HG02938 (cell line): ENCODE measurements at regions not wholly inside any gene's neighbourhood (a gene's known extent, or its start where the extent isn't known, plus 50 kb on each side); places are given as distances from the start of the nearest gene placed in this dataset.
"Not testable (repeated sequence)": the region's sequence is repeated elsewhere in the genome, so short reads cannot be mapped to it uniquely, and the experiment has no call there.

Experiments used
- ATAC-seq: cut with Tn5 transposase; IDR thresholded peaks from one replicate; pipeline ENCODE4 v1.9.1; 2021; ENCODE audit warnings: mild to moderate bottlenecking, moderate library complexity; ENCODE audit not compliant: unreplicated experiment

DNA sequence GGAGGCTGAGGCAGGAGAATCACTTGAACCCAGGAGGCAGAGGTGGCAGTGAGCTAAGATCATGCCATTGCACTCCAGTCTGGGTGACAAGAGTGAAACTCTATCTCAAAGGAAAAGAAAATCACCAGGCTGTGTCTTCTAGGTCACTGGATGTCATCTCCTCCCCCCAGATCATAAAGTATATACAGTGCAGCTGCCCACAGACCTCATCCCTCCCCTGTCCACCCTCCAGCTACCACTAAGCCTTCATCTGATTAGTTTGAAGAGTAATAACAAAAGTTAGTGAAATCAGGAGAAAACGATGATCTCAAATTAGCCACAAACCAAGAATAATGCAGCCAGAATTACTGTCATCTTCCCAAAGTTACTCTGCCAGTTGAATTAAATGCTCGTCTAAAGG is 117.2 kb downstream of the ZNF22 start:
- not testable (repeated sequence) for ATAC-seq

DNA sequence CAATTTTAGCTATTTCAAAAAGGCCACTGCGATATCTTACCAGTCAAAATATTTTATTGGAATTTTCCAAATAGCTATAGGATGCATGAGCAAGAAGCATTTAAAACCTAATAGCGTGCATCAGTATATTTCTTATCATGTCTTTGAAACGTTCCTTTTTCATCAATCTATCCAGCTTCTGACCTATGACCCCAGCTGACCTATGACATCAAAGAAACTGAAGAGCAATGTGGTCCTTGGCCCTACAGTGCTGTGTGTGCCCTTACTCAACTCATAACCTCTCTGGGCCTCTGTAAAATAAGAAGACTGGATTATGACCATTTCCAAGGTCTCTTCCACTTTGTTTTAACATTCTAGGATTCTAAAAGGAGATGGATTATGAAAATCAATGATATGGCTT is 118.2 kb downstream of the ZNF22 start:
- no peak for ATAC-seq

- ATAC-seq: not testable (repeated sequence)
These were observed 121.6 kb downstream of the ZNF22 start for GRCh38 chr10:45122180-45122860.

DNA sequence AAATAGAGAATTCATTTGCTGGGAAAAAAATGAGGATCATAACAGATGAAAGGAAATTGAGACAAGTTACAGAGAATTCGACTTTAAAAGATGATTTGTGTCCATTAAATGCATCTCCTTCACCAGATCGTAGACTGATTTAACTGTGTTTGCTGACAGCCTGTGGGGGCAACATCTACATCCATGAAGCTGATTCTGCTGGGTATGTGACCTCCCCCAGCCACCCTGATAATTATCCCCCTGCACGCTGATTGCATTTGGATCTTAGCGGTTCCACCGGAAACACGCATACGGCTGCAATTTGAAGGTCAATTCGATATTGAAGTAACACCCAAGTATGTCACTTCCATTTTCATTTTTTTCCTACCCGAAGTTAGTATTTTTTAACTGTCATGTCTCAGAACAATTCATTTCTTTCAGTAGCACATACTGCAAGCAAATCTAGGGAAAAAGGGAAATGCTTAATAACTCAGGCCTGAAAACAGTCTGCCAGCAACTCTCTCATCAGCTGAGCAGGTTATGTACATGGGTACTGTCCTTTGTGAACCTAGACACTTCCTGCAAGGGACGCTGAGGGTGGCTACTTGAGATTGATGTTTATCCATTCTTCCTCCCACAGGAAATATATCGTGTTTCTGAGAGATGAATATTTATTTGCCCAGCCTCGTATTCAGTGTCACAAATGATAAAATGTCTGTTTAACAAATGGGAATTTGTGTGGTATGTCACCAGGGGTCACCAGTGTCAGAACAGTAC is 134.9 kb downstream of the ZNF22 start:
- ATAC-seq: no peak

DNA sequence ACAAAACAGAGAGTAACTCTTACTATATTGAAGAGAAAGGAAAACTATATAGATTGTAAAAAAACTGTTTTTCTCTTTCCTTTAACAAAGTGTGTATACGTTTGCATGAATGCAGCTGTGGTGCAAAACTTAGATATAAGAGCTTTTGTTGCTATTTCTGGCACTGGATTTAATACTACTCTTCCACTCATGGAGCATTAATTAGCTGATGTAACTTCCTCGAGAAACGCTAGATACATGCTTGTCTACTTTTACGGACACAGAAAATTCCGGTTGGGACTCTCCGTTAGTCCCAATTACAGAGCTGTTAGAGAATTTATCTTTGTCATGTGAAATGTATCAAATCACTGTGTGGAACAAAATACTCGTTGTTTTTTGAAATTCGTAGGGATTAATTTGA is 135.5 kb downstream of the ZNF22 start:
- ATAC-seq: no peak

DNA sequence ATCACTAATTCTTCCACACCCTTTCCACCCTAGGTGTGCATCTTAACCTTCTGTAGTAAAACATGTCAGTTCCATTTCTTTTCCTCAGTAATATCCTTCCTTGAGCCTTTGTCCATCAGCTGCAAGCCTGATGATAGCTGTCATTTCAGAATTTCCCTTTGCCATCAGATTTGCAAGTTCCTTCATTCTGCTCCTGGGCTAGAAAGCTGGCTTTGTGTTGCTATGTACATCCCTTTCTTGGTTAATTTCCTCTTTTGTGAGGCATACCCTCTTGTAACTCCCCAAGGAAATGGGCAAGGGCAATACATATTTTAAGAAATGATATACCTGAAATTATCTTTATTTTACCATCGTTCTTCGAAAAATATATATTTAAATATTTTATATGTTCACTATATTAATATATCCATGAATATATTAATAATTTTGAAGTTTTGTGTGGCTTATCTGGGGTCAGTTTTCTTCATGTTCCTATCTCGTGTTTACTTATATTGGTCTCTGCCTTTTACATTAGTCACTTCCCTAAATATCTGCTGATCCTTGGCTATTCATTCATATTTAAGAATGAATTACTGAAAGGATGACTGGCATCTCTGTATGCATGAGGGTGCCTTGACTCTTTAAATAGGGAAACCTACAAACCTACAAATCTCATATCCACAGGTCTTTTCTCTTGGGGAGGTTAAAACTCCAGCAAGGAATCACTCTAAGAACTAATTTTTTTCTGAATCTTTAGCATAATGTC is 143.8 kb downstream of the ZNF22 start:
- ATAC-seq: no peak

GRCh38 chr10:45145143-45145542 is 144.4 kb downstream of the ZNF22 start:
- not testable (repeated sequence) for ATAC-seq

DNA sequence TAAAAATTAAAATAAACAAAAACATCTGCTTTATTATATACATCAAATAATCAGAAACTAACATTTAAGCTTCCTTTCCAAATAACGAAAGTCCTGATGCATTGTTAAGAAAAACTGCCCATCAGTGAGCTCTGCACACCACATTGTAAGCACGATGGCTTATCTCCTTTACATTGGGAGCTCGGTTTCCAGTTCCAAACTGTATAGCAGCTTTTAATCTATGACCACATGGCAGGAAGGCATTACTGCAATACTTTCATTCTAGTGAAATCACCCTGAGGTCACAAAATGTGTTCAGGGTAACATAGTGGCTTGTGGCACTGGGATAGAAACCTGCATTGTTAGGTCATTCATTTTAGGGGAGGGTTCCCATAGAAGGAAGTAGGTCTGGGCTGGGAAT is 146.3 kb downstream of the ZNF22 start:
- no peak for ATAC-seq

- ATAC-seq: no peak
These were observed 150.3 kb downstream of the ZNF22 start for GRCh38 chr10:45150997-45151396.

DNA sequence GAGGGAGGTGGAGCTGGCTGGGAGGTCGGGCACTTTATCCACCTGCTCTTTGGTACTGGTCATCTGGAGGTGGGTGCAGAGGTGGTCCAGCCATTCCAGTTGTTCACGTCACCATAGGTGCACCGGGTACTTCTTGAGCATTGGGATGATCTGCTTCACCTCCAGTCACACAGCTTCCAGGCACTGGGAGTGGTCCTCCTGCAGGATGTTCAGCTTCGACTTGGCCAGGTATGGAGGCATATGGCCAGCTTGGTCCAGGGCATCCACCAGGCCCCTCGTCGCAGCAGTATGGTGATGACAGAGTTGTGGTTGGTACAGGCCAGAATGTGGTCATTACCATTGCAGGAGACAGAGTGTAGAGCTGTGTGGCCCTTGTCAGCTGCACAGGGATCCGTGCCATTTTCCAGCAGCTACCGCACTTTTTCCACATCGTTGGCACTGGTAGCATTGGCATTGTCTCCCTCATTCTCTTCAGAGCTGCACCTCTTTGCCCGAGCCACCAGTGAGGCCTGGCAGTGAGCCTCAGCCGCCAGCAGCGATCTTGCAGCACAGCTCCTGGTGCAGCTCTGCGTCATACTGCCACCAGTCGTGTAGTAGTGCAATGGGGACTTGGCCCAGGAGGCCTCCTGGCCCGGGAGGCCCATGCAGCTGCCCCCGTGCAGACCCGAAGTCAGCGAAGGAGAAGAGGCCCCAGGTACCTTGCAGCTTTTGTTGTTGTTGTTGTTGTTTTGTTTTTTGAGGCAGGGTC is 150.9 kb downstream of the ZNF22 start:
- ATAC-seq: no peak

DNA sequence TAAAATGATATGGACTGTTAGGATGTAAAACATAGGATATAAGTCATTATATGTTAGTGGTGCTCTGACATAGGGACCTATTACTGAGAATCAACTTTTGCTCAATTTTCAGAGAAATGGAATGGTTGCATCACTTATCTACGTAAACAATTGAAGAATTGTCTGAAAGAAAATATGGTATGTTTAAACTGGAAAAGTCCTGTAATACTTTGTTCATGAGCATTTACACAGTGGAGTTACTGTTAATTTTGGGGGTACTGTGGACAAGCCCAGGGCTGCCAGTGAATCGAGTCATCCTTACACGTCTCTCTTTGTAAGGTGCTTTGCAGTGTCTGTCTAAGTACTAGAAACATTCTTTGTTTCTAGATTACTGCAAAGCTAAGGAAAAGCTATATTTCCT is 152.0 kb downstream of the ZNF22 start:
- no peak for ATAC-seq

- ATAC-seq: no peak
These were observed 153.8 kb downstream of the ZNF22 start for GRCh38 chr10:45154502-45154901.

DNA sequence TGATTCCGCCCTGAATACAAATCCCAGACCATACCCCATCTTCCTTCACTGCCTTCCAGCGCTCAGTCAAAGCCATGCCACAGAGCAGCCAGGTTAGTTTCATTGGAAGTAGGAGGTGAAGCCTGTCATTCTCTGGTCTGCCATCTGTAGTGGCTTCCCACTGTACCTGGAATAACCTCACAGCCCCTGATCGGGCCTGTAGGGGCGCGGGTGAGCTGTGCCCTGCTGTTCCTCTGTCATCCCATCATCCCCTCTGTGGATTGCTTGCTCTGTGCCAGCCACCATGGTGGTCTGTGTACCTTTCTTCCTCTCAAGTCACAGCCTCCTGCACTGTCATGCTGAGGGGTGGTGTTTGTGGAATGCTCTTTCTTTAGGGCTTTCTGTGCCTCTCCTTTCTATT is 155.1 kb downstream of the ZNF22 start:
- no peak for ATAC-seq

GRCh38 chr10:45160271-45160670 is 155.1 kb downstream of the OR13A1 start:
- no peak for ATAC-seq

DNA sequence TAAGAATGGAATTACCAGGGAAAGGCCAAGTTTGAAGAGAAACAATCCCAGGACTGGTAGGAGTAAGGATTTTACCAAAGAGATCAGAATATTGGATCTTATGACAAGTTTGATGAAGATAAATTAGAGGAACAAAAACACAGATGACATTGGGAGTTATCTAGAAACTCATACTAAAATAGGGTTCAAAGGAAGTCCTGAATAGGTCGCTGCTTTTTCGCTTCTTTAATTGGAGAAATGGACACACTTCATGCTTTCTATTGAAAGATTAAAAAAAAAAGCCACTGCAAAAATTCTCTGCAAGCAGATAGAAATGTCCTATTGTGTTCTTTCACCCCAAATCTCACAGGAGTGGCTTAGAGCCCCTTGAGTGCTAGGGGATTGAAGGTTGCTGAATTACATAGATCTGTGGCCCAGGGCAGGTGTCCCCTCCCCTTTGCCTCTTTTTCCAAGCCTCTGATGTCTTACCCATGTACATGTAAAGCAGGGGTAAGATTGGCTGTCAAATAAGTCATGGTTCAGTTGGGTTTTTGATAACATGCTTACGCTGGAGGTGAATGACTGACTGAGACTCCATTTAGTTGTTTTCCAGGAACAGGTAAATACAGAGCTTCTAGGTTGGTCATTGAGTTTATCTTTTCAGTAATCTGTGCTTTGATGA is 152.0 kb downstream of the OR13A1 start:
- ATAC-seq: no peak

DNA sequence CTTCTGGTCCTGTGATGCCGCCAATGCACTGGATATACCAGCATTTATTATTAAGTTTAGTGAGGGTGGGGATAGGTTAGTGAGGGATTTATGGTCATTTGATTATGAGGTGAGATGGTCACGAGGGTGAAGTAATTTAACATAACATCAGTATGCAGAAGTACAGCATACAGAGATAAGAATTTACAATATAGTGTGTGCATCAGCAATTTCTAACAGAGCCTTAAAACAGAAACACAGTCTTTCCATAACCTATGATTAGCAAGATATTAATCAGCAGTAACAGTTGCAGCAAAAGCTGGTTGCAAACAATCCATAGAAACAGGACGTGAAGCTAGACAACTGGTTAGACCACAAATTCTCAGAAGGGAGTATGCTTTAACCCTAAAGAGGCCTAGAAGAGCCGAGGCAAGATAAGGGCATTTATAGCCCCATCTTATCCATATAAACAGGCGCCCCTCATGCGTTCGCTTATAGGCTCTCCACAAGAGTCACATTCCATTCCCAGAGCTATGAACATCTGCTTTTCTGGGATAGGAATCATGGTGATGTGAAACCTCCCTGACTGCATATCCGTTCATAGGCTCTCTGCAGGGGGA is 139.8 kb downstream of the OR13A1 start:
- not testable (repeated sequence) for ATAC-seq

DNA sequence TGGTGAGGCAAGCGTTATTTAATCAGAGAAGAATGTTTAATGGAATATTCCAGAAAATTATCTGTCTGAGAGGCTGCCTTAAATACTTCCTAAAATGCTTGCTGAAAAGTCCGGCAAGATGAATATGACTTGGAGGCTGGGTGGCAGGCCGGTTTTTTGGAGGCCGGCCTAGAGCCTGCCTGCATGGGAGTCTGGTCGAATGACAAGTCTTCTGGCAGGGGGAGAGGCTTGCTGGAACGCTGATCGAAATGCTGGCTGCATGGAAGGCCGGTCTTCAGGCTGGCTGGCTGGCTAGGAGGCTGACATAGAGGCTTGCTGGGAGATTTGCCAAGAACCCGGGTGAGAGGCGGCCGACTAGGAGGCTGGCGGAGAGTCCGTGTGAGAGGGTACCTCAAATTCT is 135.7 kb downstream of the OR13A1 start:
- no peak for ATAC-seq

- no peak for ATAC-seq
These were observed 134.9 kb downstream of the OR13A1 start for GRCh38 chr10:45180507-45180906.

DNA sequence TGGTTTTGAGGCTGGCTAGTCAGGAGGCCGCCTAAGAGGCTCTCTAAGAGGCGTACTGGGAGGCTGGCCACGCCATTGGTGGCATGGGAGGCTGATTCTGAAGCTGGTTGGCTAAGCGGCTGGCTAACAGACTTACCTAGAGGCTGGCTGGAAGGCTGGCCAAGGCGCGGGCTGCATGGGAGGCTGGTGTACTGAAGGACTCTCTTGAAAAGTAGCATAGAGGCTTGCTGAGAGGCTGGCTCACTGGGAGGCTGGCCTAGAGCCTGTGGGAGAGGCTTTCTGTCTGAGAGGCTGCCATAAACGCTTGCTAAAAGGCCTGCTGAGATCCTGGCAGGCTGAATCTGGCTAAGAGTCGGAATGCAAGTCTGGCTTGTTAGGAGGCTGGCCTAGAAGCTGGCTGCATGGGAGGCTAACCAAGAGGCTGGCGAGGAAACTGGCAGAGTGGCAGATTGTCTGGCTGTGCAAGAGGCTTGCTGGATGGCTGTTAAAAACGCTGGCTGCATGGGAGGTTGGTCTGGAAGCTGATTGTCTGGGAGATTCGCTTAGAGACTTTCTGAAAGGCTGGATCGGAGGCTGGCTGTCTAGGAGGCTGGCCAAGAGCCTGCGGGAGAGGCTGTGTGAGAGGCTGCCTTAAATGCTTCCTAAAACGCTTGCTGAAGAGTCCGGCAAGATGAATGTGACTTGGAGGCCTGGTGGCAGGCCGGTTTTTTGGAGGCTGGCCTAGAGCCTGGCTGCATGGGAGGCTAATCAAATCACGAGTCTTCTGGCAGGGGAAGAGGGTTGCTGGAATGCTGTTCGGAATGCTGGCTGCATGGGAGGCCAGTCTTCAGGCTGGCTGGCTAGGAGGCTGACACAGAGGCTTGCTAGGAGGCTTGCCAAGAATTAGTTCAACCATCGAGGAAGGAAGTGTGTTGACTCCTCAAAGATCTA is 134.2 kb downstream of the OR13A1 start:
- ATAC-seq: no peak
